ENCODE measurements at regions not wholly inside any gene's neighbourhood (a gene's known extent, or its start where the extent isn't known, plus 50 kb on each side); places are given as distances from the start of the nearest gene placed in this dataset.

- no peak for DNase-seq
Measured at GRCh38 chr13:61013796-61014195, 401.9 kb downstream of the PCDH20 start.

GRCh38 chr13:61010358-61010757 is 405.3 kb downstream of the PCDH20 start:
- no peak for DNase-seq

GRCh38 chr13:61002686-61003085 is 413.0 kb downstream of the PCDH20 start:
- no peak for DNase-seq

GRCh38 chr13:60990032-60990733 is 425.5 kb downstream of the PCDH20 start:
- no peak for DNase-seq

GRCh38 chr13:60986301-60986700 is 429.3 kb downstream of the PCDH20 start:
- DNase-seq, result no peak

GRCh38 chr13:60981407-60981806 is 434.2 kb downstream of the PCDH20 start:
- no peak for DNase-seq

GRCh38 chr13:60976367-60976766 is 439.3 kb downstream of the PCDH20 start:
- no peak for DNase-seq

GRCh38 chr13:60974296-60974695 is 441.4 kb downstream of the PCDH20 start:
- DNase-seq, result no peak

GRCh38 chr13:60973529-60973928 is 442.1 kb downstream of the PCDH20 start:
- no peak for DNase-seq

- no peak for DNase-seq
Measured at GRCh38 chr13:60970736-60971135, 444.9 kb downstream of the PCDH20 start.

GRCh38 chr13:60969656-60970055 is 446.0 kb downstream of the PCDH20 start:
- no peak for DNase-seq

GRCh38 chr13:60959427-60959826 is 456.2 kb downstream of the PCDH20 start:
- DNase-seq, result no peak

GRCh38 chr13:60957816-60958215 is 457.8 kb downstream of the PCDH20 start:
- DNase-seq, result no peak

GRCh38 chr13:60945396-60945795 is 470.3 kb downstream of the PCDH20 start:
- DNase-seq, result no peak

- DNase-seq, result no peak
Measured at GRCh38 chr13:60944863-60945262, 470.8 kb downstream of the PCDH20 start.

GRCh38 chr13:60944016-60944415 is 471.6 kb downstream of the PCDH20 start:
- no peak for DNase-seq

- no peak for DNase-seq
Measured at GRCh38 chr13:60936281-60936680, 479.4 kb downstream of the PCDH20 start.

- no peak for DNase-seq
Measured at GRCh38 chr13:60933638-60934037, 482.0 kb downstream of the PCDH20 start.

- no peak for DNase-seq
Measured at GRCh38 chr13:60931858-60932546, 483.6 kb downstream of the PCDH20 start.

- DNase-seq, result no peak
Measured at GRCh38 chr13:60925686-60926085, 490.0 kb downstream of the PCDH20 start.

- no peak for DNase-seq
Measured at GRCh38 chr13:60924856-60925255, 490.8 kb downstream of the PCDH20 start.

GRCh38 chr13:60922576-60923231 is 492.9 kb downstream of the PCDH20 start:
- DNase-seq, result no peak

- DNase-seq, result no peak
Measured at GRCh38 chr13:60893801-60894200, 496.8 kb downstream of the TDRD3 start.

- no peak for DNase-seq
Measured at GRCh38 chr13:60887711-60888110, 490.7 kb downstream of the TDRD3 start.
